HG02798 (cell line): ENCODE measurements at regions not wholly inside any gene's neighbourhood (a gene's known extent, or its start where the extent isn't known, plus 50 kb on each side); places are given as distances from the start of the nearest gene placed in this dataset.

Experiments used
- ATAC-seq: cut with Tn5 transposase; IDR thresholded peaks from one replicate; pipeline ENCODE4 v1.9.1; 2021; ENCODE audit warnings: mild to moderate bottlenecking; ENCODE audit not compliant: unreplicated experiment, poor library complexity

GRCh38 chr18:27763936-27764335 is 413.0 kb downstream of the CDH2 start:
- no peak for ATAC-seq

GRCh38 chr18:27763341-27763740 is 413.6 kb downstream of the CDH2 start:
- no peak for ATAC-seq

GRCh38 chr18:27762054-27762453 is 414.9 kb downstream of the CDH2 start:
- no peak for ATAC-seq

- ATAC-seq, result no peak
Measured at GRCh38 chr18:27752944-27753343, 424.0 kb downstream of the CDH2 start.

GRCh38 chr18:27750923-27751322 is 426.0 kb downstream of the CDH2 start:
- no peak for ATAC-seq

GRCh38 chr18:27750014-27750413 is 426.9 kb downstream of the CDH2 start:
- ATAC-seq, result no peak

- ATAC-seq, result no peak
Measured at GRCh38 chr18:27749194-27749593, 427.7 kb downstream of the CDH2 start.

- no peak for ATAC-seq
Measured at GRCh38 chr18:27746241-27746640, 430.7 kb downstream of the CDH2 start.

GRCh38 chr18:27735117-27735516 is 441.8 kb downstream of the CDH2 start:
- no peak for ATAC-seq

- ATAC-seq, result no peak
Measured at GRCh38 chr18:27731211-27731610, 445.7 kb downstream of the CDH2 start.

GRCh38 chr18:27728659-27729058 is 448.3 kb downstream of the CDH2 start:
- ATAC-seq, result no peak

GRCh38 chr18:27724362-27724761 is 452.6 kb downstream of the CDH2 start:
- ATAC-seq, result no peak

- no peak for ATAC-seq
Measured at GRCh38 chr18:27723168-27723567, 453.8 kb downstream of the CDH2 start.

- ATAC-seq, result no peak
Measured at GRCh38 chr18:27719680-27720079, 457.2 kb downstream of the CDH2 start.

- ATAC-seq, result no peak
Measured at GRCh38 chr18:27717816-27718215, 459.1 kb downstream of the CDH2 start.

GRCh38 chr18:27717250-27717649 is 459.7 kb downstream of the CDH2 start:
- ATAC-seq, result no peak

GRCh38 chr18:27715751-27716150 is 461.2 kb downstream of the CDH2 start:
- ATAC-seq, result no peak

- ATAC-seq, result no peak
Measured at GRCh38 chr18:27713738-27714095, 463.2 kb downstream of the CDH2 start.

GRCh38 chr18:27713037-27713737 is 463.7 kb downstream of the CDH2 start:
- ATAC-seq, result no peak

- no peak for ATAC-seq
Measured at GRCh38 chr18:27712066-27712465, 464.9 kb downstream of the CDH2 start.

- no peak for ATAC-seq
Measured at GRCh38 chr18:27711382-27711781, 465.5 kb downstream of the CDH2 start.

GRCh38 chr18:27709344-27709743 is 467.6 kb downstream of the CDH2 start:
- no peak for ATAC-seq

- no peak for ATAC-seq
Measured at GRCh38 chr18:27707201-27707600, 469.7 kb downstream of the CDH2 start.
